ENCODE measurements at regions not wholly inside any gene's neighbourhood (a gene's known extent, or its start where the extent isn't known, plus 50 kb on each side); places are given as distances from the start of the nearest gene placed in this dataset.
"Not testable (repeated sequence)": the region's sequence is repeated elsewhere in the genome, so short reads cannot be mapped to it uniquely, and the experiment has no call there.

DNA sequence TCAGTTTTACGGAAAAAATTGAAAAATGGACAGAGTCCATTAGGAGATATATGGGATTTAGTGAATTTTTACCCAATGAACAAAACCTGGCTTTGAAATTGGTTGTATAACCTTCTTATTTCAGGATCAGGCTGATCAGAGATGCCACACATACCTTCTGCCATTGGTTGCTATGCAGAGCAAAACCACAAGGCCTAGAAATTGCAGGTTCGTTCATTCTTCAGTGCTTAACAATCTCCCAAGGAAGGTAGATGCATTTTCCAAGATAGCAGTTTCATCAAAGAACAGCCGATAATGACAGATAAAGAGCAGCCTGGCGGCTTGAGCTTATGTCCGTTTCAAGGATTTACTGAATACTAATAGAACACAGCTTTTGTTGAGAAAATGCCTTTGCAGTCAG lies 868.8 kb downstream of the EPHA4 start:
- no peak for DNase-seq (ENCODE audit: low read depth)

DNA sequence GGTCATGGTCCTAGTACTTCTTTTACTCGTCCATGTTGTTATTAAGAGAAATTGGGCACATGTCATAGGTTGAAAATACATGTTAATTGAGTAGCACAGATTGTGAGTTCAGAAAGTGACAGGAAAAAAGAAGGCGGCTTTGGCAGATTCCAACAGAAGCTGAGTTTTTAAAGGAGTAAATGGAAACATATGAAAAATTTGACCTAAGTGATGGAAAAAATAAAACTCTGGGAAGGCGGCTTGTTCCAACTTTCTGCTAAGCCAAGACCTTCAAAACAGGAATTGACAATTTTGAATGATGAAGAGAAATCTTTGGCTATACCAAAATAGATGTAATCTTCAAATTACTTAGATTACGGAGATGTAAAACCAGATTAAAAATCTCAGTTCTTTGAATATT lies 868.0 kb downstream of the EPHA4 start:
- no peak for DNase-seq (ENCODE audit: low read depth)

DNA sequence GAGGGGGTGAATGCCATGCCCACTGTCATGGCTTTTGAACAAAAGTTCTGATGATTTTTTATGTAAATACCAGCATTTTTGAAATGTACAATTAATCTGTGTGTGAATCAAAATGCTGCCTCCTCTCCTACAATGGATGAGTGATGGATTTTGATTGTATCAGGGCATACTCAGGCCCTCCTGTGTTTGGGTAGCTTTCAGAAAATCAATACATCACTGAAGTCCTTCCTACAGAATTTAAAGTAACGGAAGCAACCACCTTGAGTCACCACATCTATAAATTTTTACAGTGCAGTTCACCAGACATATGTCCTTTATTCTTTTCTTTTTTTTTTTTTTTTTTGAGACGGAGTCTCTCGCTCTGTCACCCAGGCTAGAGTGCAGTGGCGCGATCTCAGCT lies 867.3 kb downstream of the EPHA4 start:
- DNase-seq (ENCODE audit: low read depth) = no peak

DNA sequence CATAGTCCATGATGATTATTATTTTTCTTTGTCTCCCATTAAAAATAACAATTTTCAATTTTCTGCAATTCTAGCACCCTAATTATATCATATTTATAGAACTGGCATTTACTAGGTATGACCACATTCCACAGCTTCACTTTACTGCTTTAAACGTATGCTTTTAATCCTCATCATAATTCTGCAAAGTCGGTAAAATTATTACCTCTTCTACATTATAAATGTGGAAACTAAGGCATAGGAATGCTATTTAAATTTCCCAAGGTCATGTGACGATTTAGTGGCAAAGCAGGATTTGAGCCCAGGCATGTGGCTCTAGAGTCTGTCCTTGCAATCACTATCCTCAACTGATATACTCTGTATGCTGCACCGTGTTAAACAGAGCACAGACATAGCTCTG lies 866.4 kb downstream of the EPHA4 start:
- DNase-seq (ENCODE audit: low read depth) = no peak

DNA sequence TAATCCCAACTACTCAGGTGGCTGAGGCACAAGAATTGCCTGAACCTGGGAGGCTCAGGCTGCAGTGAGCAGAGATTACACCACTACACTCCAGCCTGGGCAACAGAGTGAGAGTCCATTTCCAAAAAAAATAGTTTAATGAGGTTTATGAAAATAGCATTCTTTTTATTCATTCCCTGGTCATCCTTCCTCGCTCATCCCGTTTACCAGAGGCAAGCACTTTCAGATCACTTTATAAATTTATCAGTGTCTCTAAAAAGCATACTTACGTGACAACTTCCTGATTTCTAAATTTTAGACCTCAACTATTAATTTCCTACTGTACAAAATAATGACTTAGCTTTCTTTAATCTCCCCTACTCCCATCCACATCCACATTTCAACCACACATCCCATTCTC lies 864.8 kb downstream of the EPHA4 start:
- no peak for DNase-seq (ENCODE audit: low read depth)

DNA sequence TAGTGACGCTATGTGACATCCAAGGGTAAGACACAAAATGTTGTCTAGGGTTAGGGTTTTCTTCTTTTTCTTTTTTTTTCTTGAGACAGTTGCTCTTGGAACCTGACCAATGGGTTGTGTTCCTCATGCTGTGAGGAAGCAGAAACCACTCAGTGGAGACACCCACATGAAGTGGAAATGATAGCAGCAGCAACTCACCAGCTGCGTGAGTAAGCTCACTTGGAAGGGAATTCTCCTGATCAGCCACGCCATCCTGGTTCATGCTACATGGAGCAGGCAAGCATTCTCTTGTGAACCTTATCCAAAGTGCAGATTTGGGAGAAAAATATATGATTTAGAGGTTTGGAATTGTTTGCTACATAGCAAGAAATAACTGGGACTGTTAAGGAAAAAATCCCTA lies 863.7 kb downstream of the EPHA4 start:
- no peak for DNase-seq (ENCODE audit: low read depth)

DNA sequence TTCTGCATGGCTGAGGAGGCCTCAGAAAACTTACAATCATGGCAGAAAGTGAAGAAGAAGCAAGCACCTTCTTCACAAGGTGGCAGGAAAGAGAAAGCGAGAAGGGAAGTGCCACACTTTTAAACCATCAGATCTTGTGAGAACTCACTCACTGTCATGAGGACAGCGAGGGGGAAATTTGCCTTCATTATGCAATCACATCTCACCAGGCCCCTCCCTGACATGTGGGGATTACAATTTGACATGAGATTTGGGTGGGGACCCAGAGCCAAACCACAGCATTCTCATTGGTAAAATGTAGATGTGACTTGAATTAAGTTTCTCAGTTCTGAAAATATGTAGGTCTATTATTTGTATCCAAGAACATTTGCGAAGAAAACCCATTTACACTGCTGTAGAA lies 854.8 kb downstream of the EPHA4 start:
- DNase-seq (ENCODE audit: low read depth) = no peak

DNA sequence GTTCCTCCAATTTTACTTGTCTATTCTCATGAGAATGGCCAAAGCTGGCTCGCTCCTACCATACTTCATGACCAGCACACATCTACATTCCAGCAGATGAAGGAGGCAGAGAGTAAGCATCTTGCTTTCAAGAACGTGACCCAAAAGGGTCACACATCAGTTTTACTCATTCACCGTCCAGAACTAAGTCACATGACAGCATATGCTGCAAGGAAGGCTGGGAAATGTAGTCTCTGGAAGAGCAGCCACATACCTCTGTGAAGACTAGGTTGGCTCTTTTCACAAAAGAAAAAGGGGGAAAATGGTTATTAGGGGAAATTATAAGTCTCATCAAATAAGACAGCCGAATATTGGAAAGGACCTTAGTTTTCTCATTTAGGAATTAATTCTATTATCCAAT lies 835.3 kb downstream of the EPHA4 start:
- no peak for DNase-seq (ENCODE audit: low read depth)

DNA sequence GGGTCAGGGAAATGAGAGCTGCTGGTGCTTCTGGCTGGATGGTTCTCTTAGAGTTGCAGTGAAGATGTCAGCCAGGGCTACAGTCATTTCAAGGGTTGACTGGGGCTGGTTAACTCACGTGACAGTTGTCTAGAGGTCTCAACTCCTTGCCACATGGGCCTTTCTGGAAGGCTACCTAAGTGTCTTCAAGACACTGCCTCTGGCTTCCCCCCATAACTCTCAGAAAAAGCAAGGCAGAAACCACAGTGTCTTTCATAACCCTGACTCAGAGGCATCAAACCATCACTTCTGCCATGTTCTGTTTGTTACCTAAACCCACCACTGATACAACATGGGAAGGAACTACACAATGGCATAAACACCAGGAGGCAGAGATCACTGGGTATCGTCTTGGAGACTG lies 828.9 kb downstream of the EPHA4 start:
- DNase-seq (ENCODE audit: low read depth) = no peak

DNA sequence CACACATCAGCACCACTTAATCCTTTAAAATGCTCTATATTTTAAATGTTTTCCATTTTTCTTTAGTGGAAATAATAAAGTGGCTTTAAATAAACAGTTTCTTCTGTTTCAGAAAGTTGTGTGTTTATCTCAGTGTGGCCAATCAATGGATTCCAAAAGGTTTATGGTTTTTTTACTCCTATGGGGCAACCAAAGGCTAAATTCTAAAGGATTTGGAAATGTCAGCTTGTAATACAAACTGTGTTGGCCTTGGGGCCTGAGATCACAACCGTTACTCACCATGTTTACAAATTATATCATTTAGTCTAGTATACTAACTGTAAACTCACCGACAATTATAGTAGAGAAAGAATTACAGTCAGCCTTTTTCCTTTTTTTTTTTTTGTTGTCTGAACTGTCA lies 827.2 kb downstream of the EPHA4 start:
- DNase-seq (ENCODE audit: low read depth) = no peak

DNA sequence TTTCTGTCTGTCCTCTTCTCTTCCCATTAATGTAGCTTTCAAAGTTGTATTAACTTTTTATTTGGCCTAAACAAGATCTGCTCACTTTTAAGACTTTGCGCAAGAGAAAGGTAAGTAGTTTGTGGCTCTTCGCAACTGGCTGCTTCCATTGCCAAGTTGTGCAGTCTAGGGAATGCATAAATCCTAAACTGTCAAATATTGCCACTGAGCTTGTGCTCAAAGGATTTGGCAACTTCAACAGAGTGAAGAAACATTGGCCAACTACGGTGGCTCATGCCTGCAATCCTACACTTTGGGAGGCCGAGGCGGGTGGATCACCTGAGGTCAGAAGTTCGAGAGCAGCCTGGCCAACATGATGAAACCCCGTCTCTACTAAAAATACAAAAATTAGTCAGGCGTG lies 826.4 kb downstream of the EPHA4 start:
- DNase-seq (ENCODE audit: low read depth) = no peak

DNA sequence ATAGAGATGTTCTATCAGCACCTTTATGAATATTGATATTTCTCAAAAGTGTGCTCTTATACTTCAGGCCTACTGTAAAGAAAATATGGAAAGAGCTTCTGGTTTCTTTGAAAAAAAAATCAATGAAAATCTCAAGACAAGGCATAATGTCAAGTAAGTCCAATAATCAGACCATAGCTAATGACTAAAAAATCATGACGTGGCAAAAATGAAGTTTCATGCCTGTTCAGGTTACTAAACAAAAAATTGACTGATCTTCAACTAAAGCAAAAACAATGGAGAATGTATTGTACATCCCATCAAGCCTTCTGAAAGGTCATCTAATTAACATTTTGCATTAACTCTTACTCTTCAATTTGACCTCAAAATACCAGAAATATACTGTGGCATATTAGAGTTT lies 824.4 kb downstream of the EPHA4 start:
- no peak for DNase-seq (ENCODE audit: low read depth)

DNA sequence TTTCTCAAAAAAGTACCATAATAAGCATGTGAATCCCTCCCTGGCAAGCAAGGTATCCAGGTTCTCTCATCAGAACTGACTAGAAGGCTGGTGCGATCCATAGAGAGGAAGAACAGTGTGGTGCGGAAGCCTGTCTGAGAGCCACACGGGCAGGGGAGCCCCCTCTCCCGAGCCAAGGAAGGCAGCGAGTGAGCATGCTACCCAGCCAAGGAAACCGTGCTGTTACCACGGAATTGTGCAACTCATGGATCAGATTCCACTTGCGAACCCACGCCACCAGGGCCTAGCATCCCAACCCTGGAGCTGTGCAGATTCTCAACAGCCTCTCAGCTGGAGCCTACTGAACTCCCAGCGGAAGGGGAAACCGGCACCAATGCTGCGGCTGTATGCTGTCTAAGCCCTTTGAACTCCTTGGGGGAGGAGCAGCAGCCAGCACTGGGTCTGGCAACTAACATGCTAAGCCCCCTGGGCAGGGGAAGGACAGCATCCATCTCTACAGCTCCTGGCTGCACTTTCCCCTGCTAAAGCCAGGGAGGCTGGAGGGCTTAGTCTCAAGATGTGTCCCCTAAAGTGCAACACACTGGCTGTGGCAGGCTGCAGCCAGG lies 823.1 kb downstream of the EPHA4 start:
- no peak for DNase-seq (ENCODE audit: low read depth)

DNA sequence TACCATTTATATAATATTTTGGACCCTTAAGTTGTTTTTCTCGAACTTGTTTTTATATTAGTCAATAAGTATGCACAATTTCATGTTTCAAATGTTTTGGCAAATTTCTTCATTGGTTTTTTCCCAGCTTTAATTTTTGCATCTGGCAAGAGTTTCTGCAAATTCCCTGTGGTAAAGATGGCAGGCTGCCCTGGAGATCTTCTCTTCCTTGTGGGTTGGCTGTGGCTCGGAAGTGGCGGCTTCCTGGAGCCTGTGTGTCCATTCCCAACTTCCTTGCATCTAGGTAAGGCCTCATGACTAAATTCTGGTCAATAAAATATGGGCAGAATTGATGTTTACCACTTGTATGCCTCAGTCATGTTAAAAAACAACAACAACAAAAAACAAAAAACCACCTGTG lies 818.6 kb downstream of the EPHA4 start:
- no peak for DNase-seq (ENCODE audit: low read depth)

DNA sequence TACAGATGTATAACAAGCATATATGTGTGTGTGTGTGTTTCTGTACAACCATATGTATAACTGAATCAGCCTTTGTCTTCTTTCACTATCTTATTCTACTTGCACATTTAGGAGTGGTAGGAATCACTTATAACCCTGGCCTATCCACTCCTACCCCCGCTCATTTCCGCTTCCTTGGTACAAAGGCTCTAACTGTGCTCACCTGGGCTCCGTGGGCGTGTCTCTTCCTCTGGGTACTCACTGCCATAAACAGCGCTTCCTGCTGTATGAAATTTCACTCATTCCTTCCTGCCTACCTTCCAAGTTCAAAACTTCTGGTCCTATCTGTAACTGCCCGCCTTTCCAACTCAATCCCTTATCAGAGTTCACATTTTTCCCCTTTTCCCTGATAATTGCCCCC lies 815.5 kb downstream of the EPHA4 start:
- DNase-seq (ENCODE audit: low read depth) = no peak

DNA sequence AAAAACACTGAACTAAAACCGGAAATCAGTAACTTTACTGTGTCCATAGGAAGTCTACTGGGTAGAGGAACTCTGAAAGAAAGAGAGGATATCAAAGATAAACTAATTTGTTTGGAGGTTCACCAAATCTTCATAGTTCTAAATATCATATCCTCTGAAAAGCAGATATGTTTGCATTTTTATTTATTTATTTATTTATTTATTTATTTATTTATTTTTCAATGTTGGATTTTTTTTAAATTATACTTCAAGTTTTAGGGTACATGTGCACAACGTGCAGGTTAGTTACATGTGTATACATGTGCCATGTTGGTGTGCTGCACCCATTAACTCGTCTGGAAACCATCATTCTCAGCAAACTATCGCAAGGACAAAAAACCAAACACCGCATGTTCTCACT lies 813.7 kb downstream of the EPHA4 start:
- DNase-seq (ENCODE audit: low read depth) = not testable (repeated sequence)

DNA sequence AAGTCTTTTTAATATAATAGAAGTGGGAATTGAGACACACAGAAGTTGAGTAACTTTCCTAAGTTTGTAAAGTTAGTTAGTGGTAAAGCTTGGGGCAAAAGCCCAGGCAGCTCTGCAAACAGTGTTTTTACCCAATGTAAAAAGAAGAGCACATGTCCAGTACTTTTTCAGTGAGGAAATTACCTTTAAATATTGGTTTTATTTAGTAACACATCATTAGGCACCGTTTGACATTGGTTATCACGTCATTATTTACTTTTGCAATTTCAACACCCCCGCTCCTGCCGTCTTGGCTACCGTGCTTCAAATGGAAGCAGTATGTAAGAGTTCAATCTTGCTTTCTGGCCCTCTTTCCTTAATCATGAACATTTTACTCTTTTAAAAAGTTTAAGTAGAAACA lies 807.9 kb downstream of the EPHA4 start:
- DNase-seq (ENCODE audit: low read depth) = no peak

DNA sequence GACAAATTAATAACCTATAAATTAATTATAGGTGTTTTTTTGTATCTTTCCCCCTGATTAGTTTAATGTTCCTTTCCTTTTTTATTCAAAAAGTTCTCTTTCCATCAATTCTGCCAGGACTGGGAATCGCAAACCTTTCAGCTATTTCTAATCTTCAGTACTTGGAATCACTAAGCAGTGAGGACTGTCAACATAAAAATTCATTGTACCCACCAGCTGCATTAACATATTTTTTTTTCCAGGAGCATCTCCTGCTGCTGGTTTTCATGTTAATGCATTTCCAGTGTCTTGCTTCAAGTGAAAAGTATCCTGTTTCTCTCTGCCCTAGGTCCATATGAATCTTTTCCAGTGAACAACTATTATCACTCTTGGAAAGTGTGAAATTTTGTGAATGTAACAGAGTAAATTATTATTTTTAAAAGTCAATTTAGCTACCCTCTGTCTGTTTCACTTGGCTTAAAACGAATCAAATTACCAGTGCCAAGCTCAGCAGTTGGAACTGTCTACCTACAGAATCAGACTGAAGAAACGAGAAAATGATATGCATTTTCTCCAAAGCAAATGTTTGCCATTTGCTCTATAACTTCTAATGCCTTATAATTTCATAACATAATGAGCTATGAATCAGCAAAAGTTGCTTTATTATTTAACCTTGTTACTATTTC lies 804.4 kb downstream of the EPHA4 start:
- no peak for DNase-seq (ENCODE audit: low read depth)

DNA sequence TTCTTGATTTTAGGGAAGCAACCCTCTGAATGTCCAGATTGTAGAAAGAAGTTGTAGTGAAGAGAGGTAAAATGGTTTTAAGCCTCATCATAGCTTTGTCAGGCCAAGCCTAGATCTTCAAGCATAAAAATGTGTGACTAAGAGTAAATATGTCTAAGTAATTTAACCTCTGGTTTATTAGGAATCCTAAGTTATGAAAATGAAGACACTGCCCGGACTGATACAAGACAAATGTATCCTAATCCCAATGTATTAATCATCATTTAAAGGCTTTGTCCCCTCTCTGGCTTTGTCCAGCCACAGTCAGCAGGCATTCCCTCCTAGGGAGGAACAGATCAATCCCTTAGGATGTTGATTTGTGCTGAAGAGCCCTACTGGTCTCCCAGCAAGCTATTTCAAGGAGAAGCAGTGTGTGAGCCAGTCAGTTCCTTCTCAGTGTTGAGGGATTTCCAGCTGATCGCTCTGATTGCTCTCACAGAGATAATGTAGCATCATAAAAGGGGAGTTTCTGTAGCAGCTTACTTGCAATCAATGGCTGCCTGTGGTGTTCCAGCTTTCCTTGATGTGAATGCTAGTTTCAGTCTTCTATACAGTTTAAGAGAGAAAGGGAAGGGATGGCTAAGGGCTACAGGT lies 796.1 kb downstream of the EPHA4 start:
- no peak for DNase-seq (ENCODE audit: low read depth)

DNA sequence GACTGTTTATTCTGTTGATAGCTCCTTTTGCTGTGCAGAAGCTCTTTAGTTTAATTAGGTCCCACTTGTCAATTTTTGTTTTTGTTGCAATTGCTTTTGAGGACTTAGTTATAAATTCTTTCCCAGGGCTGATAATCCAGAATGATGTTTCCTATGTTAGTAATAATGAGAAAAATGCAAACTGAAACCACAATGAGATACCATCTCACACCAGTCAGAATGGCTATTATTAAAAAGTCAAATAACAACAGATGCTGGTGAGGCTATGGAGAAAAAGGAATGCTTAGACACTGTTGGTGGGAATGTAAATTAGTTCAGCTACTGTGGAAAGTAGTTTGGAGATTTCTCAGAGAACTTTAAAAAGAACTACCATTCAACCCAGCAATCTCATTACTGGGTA lies 793.0 kb downstream of the EPHA4 start:
- not testable (repeated sequence) for DNase-seq (ENCODE audit: low read depth)

DNA sequence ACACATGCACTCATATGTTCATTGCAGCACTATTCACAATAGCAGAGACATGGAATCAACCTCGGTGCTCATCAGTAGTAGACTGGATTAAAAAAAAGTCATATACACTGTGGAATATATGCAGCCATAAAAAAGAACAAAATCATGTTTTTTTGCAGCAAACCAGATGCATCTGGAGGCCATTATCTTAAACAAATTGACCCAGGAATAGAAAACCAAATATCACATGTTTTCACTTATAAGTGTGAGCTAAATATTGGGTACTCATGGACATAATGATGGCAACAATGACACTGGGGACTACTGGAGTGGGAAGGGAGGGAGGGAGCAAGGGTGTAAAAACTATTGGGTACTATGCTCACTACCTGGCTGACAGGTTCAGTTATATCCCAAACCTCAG lies 792.6 kb downstream of the EPHA4 start:
- DNase-seq (ENCODE audit: low read depth) = no peak

DNA sequence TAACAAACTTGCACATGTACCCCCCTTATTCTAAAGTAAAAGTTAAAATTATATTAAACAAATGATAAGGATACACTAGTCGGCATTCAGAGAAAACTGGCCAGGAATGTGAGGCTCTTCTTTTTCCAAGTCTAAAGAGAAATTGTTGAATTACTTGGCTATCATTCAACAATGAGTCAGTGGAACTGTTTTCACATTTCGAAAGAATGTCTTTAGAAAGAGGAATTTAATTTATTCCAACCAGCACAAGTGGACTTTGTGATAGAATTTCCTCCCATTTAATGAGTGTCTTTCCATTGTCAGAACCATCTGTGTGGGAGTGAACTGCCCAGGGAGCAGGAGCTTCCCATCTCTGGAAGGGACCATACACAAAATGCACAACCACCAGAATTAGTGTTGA lies 792.2 kb downstream of the EPHA4 start:
- DNase-seq (ENCODE audit: low read depth) = no peak

DNA sequence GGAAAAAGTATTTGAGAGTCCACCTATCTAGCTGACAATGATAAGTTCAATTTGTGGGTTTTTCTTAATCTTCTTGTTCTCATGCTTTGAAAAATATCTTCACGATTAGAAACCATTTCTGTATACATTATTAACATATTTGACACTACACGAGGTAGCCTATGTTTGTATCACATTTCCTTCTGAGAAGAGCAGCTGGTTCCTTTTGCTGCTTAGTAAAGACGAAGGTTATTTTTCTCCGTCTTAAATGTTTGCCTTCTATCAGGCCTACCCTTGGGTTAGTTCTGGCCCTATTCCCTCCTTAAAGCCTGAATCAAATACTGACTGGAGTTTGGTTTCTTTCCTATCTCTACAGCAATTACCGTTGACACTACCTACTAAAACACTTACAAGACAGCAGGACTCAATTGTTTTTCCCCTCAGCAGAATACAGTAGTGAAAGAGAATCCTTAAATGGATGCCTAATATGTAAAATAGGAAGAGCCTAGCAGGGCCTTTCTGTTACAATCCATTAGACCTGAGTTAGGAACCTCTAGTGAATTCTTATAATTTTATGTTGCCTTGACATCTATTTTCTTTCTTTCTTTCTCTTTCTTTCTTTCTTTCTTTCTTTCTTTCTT lies 790.4 kb downstream of the EPHA4 start:
- DNase-seq (ENCODE audit: low read depth) = no peak
